HG03457 (cell line): ENCODE measurements at regions not wholly inside any gene's neighbourhood (a gene's known extent, or its start where the extent isn't known, plus 50 kb on each side); places are given as distances from the start of the nearest gene placed in this dataset.

ENCODE experiments used
- ATAC-seq: cut with Tn5 transposase; IDR thresholded peaks from one replicate; pipeline ENCODE4 v1.9.1; 2021; ENCODE audit warnings: moderate number of reproducible peaks; ENCODE audit not compliant: unreplicated experiment

DNA sequence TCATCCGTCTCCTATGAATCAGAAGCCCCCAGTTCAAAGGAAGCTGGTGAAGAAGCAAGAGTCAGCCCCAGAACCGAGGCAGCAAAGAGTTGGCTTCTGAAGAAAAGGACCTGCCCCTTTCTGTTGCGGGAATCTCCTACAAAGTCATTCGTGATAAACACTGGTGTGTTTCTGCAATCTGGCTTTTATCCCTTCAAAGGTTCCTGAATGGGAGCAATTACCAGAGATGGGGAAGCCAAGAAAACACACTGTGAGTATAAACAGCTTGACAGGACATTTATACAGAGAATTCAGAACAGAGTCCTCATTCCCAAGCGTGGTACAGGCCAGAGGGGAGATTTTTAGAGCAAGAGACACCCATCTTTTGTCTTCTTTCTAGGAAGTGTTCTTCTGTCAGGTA is 226.8 kb upstream of the LNX1 start:
- ATAC-seq, result no peak

- ATAC-seq, result no peak
Measured at GRCh38 chr4:53816561-53816960, 225.3 kb upstream of the LNX1 start.

DNA sequence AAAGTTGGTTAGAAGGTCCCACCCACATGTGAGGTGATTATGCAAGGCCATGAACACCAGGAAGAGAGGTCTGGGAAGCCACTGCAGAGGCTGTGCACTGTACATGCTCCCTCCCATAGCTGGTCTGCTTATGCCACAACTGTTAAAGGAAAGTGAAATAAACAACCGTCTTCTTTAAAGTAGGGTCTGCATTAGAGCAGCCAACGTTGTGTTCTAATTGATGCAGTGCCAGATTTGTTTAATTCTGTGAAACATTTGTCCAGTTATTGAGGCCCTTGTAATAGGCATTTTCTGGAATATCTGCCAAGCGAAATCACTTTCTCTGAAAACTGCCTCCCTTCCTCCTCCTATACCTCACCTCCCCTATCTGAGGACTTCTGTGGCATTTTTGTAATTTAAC is 224.0 kb upstream of the LNX1 start:
- ATAC-seq, result no peak

- ATAC-seq, result no peak
Measured at GRCh38 chr4:53813998-53814397, 222.7 kb upstream of the LNX1 start.

- ATAC-seq, result no peak
Measured at GRCh38 chr4:53810643-53811042, 219.4 kb upstream of the LNX1 start.

- ATAC-seq, result no peak
Measured at GRCh38 chr4:53809816-53810215, 218.5 kb upstream of the LNX1 start.

DNA sequence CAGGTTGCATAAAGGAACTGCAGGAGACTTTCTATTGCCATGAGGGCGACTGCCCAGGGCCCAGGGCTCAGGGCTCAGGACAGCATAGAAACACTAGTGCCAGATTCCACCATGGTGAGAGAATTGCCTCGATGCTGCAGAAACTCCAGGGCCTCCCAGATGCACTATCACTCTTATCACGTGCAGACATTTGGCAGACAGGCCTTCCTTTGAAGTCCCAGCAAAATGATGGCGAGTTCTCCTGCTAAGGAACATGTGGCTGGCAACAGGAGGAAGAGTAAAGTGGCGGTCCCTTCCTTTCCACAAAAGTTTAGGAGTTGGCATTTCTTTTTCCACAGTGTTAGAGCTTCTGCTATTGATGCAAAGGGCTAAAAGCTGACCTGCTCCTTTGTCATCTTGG is 214.0 kb upstream of the LNX1 start:
- ATAC-seq, result no peak

- ATAC-seq, result no peak
Measured at GRCh38 chr4:53804719-53805118, 213.4 kb upstream of the LNX1 start.

GRCh38 chr4:53802500-53802899 is 211.2 kb upstream of the LNX1 start:
- no peak for ATAC-seq

DNA sequence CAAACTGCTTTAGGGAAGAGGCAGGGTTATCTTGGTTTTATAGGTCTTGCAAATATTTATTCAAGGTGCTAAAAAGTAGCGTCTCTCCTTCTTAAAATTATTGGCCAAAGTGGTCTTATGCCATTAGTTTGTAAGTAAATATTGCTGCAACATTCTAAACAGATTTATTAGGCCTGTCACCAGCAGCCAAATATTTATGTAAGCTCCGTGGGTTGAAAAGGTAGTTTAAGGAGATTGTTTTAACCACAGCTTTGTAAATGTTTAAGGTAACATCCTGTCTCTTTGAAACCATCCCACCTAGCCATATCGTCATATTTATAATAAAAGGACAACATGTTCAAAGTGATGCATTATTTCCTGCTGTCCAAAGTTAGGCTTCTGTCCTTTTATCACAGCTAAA is 210.1 kb upstream of the LNX1 start:
- no peak for ATAC-seq

GRCh38 chr4:53800741-53801140 is 209.5 kb upstream of the LNX1 start:
- no peak for ATAC-seq

- no peak for ATAC-seq
Measured at GRCh38 chr4:53793096-53793495, 201.8 kb upstream of the LNX1 start.

DNA sequence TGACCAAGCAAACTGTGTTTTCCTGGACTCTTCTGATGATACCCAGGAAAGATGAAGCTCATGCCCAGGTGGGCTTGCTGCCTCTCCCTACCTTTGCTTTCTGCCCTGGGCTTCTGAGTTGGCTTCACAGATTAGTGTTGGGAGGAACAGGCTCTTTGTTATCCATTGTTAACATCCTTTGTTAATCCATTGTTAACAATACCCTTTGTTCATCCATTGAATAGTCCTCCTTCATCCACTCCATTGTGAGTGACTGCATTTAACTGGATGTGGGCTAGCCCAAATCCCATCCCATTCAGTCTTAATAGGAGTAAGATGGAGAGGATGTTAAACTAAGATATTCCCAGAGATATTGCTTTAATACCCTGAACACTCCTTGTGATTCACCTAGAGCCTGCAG is 199.0 kb upstream of the LNX1 start:
- no peak for ATAC-seq

- no peak for ATAC-seq
Measured at GRCh38 chr4:53788621-53789020, 197.3 kb upstream of the LNX1 start.

- ATAC-seq, result no peak
Measured at GRCh38 chr4:53788011-53788410, 196.7 kb upstream of the LNX1 start.

- no peak for ATAC-seq
Measured at GRCh38 chr4:53786632-53787031, 195.3 kb upstream of the LNX1 start.

GRCh38 chr4:53785996-53786395 is 194.7 kb upstream of the LNX1 start:
- no peak for ATAC-seq

- no peak for ATAC-seq
Measured at GRCh38 chr4:53784112-53784511, 192.8 kb upstream of the LNX1 start.

- ATAC-seq, result no peak
Measured at GRCh38 chr4:53783208-53783859, 192.0 kb upstream of the LNX1 start.

- ATAC-seq, result no peak
Measured at GRCh38 chr4:53782458-53782845, 191.2 kb upstream of the LNX1 start.

- ATAC-seq, result no peak
Measured at GRCh38 chr4:53781629-53782457, 190.6 kb upstream of the LNX1 start.

- no peak for ATAC-seq
Measured at GRCh38 chr4:53780736-53781400, 189.6 kb upstream of the LNX1 start.
